GM23248 (cell line): ENCODE measurements at regions not wholly inside any gene's neighbourhood (a gene's known extent, or its start where the extent isn't known, plus 50 kb on each side); places are given as distances from the start of the nearest gene placed in this dataset.

Source experiments
- DNase-seq: peaks from one replicate; pipeline ENCODE4 v3.0.0-alpha.2; 2015
- H2AFZ ChIP-seq: fragments of 200-600 bp; sonication (generic); 2 replicates; pipeline ENCODE4 v1.6.1; 2016; ENCODE audit warnings: antibody characterized with exemption
- H3F3A ChIP-seq: fragments of 200-600 bp; sonication (generic); 2 replicates; pipeline ENCODE4 v1.6.1; 2016; ENCODE audit warnings: mild to moderate bottlenecking, antibody characterized with exemption, mixed run types; ENCODE audit not compliant: insufficient read depth
- H3K27ac ChIP-seq: fragments of 200-600 bp; sonication (generic); 2 replicates; pipeline ENCODE4 v1.5.1; 2016; ENCODE audit warnings: mild to moderate bottlenecking
- H3K27me3 ChIP-seq: fragments of 200-600 bp; sonication (generic); replicated peaks from 2 replicates; pipeline ENCODE4 v1.6.1; 2016; ENCODE audit warnings: mild to moderate bottlenecking; ENCODE audit not compliant: insufficient read depth
- H3K36me3 ChIP-seq: fragments of 200-600 bp; sonication (generic); 2 replicates; pipeline ENCODE4 v1.6.1; 2016; ENCODE audit warnings: low read depth, mild to moderate bottlenecking
- H3K4me1 ChIP-seq: fragments of 200-600 bp; sonication (generic); 2 replicates; pipeline ENCODE4 v1.6.1; 2016; ENCODE audit warnings: mild to moderate bottlenecking; ENCODE audit not compliant: insufficient read depth
- H3K4me2 ChIP-seq: fragments of 200-600 bp; sonication (generic); one replicate; pipeline ENCODE4 v1.6.1; 2016; ENCODE audit warnings: mild to moderate bottlenecking; ENCODE audit not compliant: unreplicated experiment
- H3K4me3 ChIP-seq: fragments of 200-600 bp; sonication (generic); 2 replicates; pipeline ENCODE4 v1.5.1; 2016; ENCODE audit warnings: mild to moderate bottlenecking
- H3K79me2 ChIP-seq: fragments of 200-600 bp; sonication (generic); 2 replicates; pipeline ENCODE4 v1.6.1; 2016; ENCODE audit warnings: mild to moderate bottlenecking; ENCODE audit not compliant: insufficient read depth
- H3K9ac ChIP-seq: fragments of 200-600 bp; sonication (generic); 2 replicates; pipeline ENCODE4 v1.6.1; 2016; ENCODE audit warnings: mild to moderate bottlenecking
- H3K9me2 ChIP-seq: fragments of 200-600 bp; sonication (generic); 2 replicates; pipeline ENCODE4 v1.6.1; 2016; ENCODE audit warnings: mixed run types, mild to moderate bottlenecking, moderate library complexity; ENCODE audit not compliant: insufficient read depth
- H3K9me3 ChIP-seq: fragments of 200-600 bp; sonication (generic); one replicate; pipeline ENCODE4 v1.6.1; 2017; ENCODE audit warnings: low read depth
- H4K20me1 ChIP-seq: fragments of 200-600 bp; sonication (generic); 2 replicates; pipeline ENCODE4 v1.6.0; 2016; ENCODE audit not compliant: insufficient read depth
- EZH2 ChIP-seq: fragments of 200-600 bp; sonication (generic); IDR thresholded peaks from 2 replicates; pipeline ENCODE4 v1.6.1; 2018; ENCODE audit warnings: antibody characterized with exemption, mild to moderate bottlenecking; ENCODE audit not compliant: insufficient read depth, poor library complexity, severe bottlenecking
- EZH2phosphoT487 ChIP-seq: fragments of 200-600 bp; sonication (generic); IDR thresholded peaks from 2 replicates; pipeline ENCODE4 v1.6.1; 2018; ENCODE audit warnings: antibody characterized with exemption, moderate library complexity, mild to moderate bottlenecking, low read depth; ENCODE audit not compliant: insufficient read depth
- WGBS, 2 experiments: methylation state at CpG; one replicate each; pipeline ENCODE4 v1.1.6; 2015 to 2017; ENCODE audit warnings: low lambda C conversion rate in 2 of 2, low coverage in 1 of 2; ENCODE audit errors: missing lambda C conversion rate in 2 of 2; 5-methylcytosine and 5-hydroxymethylcytosine counted together
- in situ Hi-C: fragments of 300-500 bp; cut with MboI; formaldehyde crosslinking; loops from 2 replicates; pipeline ENCODE4 v1.15.0; 2020

DNA sequence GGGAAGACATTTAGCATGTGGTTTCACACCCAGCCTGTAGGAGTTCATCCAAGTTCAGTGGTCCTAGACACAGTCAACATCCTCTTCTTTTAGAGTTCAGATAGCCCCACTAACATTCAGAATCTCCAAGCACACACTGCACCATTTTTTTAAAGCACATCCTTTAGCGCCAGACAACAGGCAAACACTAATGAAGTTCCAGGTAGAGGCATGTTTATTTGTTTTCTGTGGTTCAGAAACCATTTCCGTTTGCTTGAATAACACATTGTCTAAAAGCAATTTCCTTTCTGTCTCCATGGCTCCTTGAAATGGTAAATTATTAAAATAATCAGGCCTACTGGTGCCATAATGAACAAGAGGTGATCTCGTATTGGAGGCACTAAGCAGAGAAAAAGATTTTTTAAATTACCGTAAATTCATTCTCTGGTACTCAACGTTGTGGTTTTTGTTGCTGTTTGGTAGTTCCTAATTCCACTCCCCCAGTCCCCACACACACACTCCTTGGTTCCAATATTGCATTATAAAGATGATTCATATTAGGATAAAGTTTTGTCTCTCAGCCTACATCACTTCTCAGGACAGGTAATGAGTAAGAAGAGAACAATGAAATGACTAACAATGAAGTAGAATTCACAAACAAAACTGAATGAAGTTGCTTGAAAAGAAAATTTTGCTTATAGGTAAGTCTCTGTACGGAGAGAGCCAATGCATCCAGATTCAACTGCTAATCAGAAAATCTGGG, 153.1 kb downstream of the PCSK1 start:
- peaks cover 26% of the 10 kb centered on the region for H3K4me1 ChIP-seq
- H2AFZ ChIP-seq, result peak overlapping the region; percentile 22; the same call in 1 of the 2 replicates
- no peaks in the 10 kb centered on the region for H3K79me2 ChIP-seq
- H3K4me3 ChIP-seq, result 0 out of 2 replicates have a peak overlapping the region, but pooled peaks have one; percentile 9
- no peak overlapping the region for H3K9ac ChIP-seq
- H3K4me2 ChIP-seq, result peak overlapping the region; percentile 50
- H3F3A ChIP-seq, result peaks cover 29% of the 10 kb centered on the region
- peak; percentile 81 for DNase-seq
- H3K36me3 ChIP-seq, result no peaks in the 10 kb centered on the region
- TF ChIP-seq EZH2 (no peak), EZH2phosphoT487 (no peak)
- in situ Hi-C loops, result no loop called here
- H3K27ac ChIP-seq, result peak overlapping the region; percentile 59
- 35 to 36% methylated on average over 6 of the region's 6 CpGs for WGBS, 2 experiments
- H3K27me3 ChIP-seq, result no peaks in the 10 kb centered on the region
- no peaks in the 10 kb centered on the region for H3K9me2 ChIP-seq
- H3K9me3 ChIP-seq, result no peaks in the 10 kb centered on the region
- H4K20me1 ChIP-seq, result no peaks in the 10 kb centered on the region

GRCh38 chr5:96278981-96279380, 154.1 kb downstream of the PCSK1 start:
- in situ Hi-C loops, result no loop called here

GRCh38 chr5:96275051-96275450, 158.0 kb downstream of the PCSK1 start:
- TF ChIP-seq EZH2 (no peak), EZH2phosphoT487 (no peak)
- WGBS, 2 experiments, result 94 to 99% methylated on average over 3 of the region's 3 CpGs

More at GRCh38 chr5:96278981-96279380, 154.1 kb downstream of the PCSK1 start:
- Histone ChIP-seq H3K4me1 (peaks cover 26% of the 10 kb centered on the region), H4K20me1 (no peaks in the 10 kb centered on the region), H3K9me3 (no peaks in the 10 kb centered on the region), H3K4me3 (no peak overlapping the region), H3K27me3 (no peaks in the 10 kb centered on the region), H3K9me2 (no peaks in the 10 kb centered on the region), H3K27ac (no peak overlapping the region), H3K36me3 (no peaks in the 10 kb centered on the region), H3K9ac (no peak overlapping the region), H2AFZ (no peak overlapping the region), H3F3A (peaks cover 29% of the 10 kb centered on the region), H3K4me2 (no peak overlapping the region), H3K79me2 (no peaks in the 10 kb centered on the region)
- TF ChIP-seq EZH2 (no peak), EZH2phosphoT487 (no peak)
- WGBS, 2 experiments, result 64 to 71% methylated on average over 3 of the region's 3 CpGs
- DNase-seq, result no peak

DNA sequence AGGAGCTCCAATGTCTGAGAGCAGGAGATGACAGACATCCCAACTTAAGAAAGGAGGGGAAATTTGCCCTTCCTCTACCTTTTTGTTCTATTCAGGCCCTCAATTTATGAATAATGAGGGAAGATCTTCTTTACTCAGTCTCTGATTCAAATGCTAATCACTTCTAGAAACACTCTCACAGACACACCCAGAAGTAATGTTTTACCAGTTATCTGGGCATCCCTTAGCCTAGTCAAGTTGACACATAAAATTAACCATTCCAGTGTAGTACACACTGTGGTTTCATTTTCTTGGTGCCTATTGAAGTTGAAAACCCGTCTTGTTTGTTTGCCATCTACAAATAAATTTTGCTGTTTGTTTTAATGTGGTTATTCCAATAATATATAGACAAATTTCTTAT, 167.6 kb downstream of the PCSK1 start:
- peaks cover 5% of the 10 kb centered on the region; the same call in 1 of the 2 replicates for H3K36me3 ChIP-seq
- no peaks in the 10 kb centered on the region for H4K20me1 ChIP-seq
- DNase-seq, result no peak
- no peak overlapping the region for H3K4me2 ChIP-seq
- no peaks in the 10 kb centered on the region for H3K4me1 ChIP-seq
- H3K9me2 ChIP-seq, result no peaks in the 10 kb centered on the region
- H3K79me2 ChIP-seq, result no peaks in the 10 kb centered on the region
- 35 to 52% methylated on average over 1 of the region's 1 CpG for WGBS, 2 experiments
- no peaks in the 10 kb centered on the region for H3F3A ChIP-seq
- TF ChIP-seq EZH2phosphoT487 (no peak), EZH2 (no peak)
- no peaks in the 10 kb centered on the region for H3K27me3 ChIP-seq
- no peaks in the 10 kb centered on the region for H3K9me3 ChIP-seq
- in situ Hi-C loops, result no loop called here
- H3K27ac ChIP-seq, result no peak overlapping the region
- H2AFZ ChIP-seq, result no peak overlapping the region
- no peak overlapping the region for H3K4me3 ChIP-seq
- no peak overlapping the region for H3K9ac ChIP-seq

More at GRCh38 chr5:96275051-96275450, 158.0 kb downstream of the PCSK1 start:
- Histone ChIP-seq H3K9ac (no peak overlapping the region), H3K4me1 (peaks cover 8% of the 10 kb centered on the region), H3K9me2 (no peaks in the 10 kb centered on the region), H3K27me3 (no peaks in the 10 kb centered on the region), H3K9me3 (no peaks in the 10 kb centered on the region), H2AFZ (no peak overlapping the region), H3K27ac (no peak overlapping the region), H4K20me1 (no peaks in the 10 kb centered on the region), H3K4me3 (no peak overlapping the region), H3K79me2 (no peaks in the 10 kb centered on the region), H3F3A (peaks cover 8% of the 10 kb centered on the region), H3K4me2 (no peak overlapping the region), H3K36me3 (no peaks in the 10 kb centered on the region)
- in situ Hi-C loops, result no loop called here
- DNase-seq, result no peak
